Activated B cell treated with CpG ODN at 0.5 μM for 24 hours (primary cell): ENCODE measurements at regions not wholly inside any gene's neighbourhood (a gene's known extent, or its start where the extent isn't known, plus 50 kb on each side); places are given as distances from the start of the nearest gene placed in this dataset.

ENCODE experiments used
- ATAC-seq: fragments of 200-7000 bp; cut with Tn5 transposase; one replicate; pipeline ENCODE4 v1.10.0; 2021; ENCODE audit warnings: low read depth, mild to moderate bottlenecking, moderate library complexity
- CTCF ChIA-PET: fragments of 350-600 bp; sonication (Branson Sonifier 250); formaldehyde crosslinking; loops from one replicate; lab custom pipeline; 2021; ENCODE audit warnings: antibody characterized with exemption; lab: Charles Lee
- POLR2A ChIA-PET: fragments of 350-600 bp; sonication (Branson Sonifier 250); formaldehyde crosslinking; loops from one replicate; lab custom pipeline; 2021; ENCODE audit warnings: antibody characterized with exemption; lab: Charles Lee
- DNase-seq: peaks from one replicate; pipeline ENCODE4 v3.0.0; 2022
- H3K27ac Mint-ChIP-seq: one replicate; pipeline ENCODE4 v1.8.0; 2020; ENCODE audit warnings: mixed read lengths
- H3K27me3 Mint-ChIP-seq: one replicate; pipeline ENCODE4 v1.8.0; 2021; ENCODE audit warnings: mixed read lengths
- H3K36me3 Mint-ChIP-seq: one replicate; pipeline ENCODE4 v1.8.0; 2021; ENCODE audit warnings: low read depth, mixed read lengths
- H3K4me1 Mint-ChIP-seq: one replicate; pipeline ENCODE4 v1.8.0; 2021; ENCODE audit warnings: mixed read lengths
- H3K4me3 Mint-ChIP-seq: one replicate; pipeline ENCODE4 v1.8.0; 2020; ENCODE audit warnings: mild to moderate bottlenecking, mixed read lengths
- H3K9me3 Mint-ChIP-seq: one replicate; pipeline ENCODE4 v1.8.0; 2020; ENCODE audit warnings: mixed read lengths
- CTCF ChIP-seq: fragments of 200-600 bp; IDR thresholded peaks from one replicate; pipeline ENCODE4 v1.8.0; 2022; ENCODE audit warnings: antibody characterized with exemption, mild to moderate bottlenecking
- intact Hi-C: fragments of 100-400 bp; cut with micrococcal nuclease; formaldehyde crosslinking; loops from one replicate; pipeline ENCODE4 v1.15.1; 2024

GRCh38 chr11:90732486-90732885 lies 509.6 kb upstream of the CHORDC1 start:
- ATAC-seq, result no peak
- intact Hi-C loops, result no loop called here
- no peak for TF ChIP-seq CTCF

GRCh38 chr11:90723475-90723874 lies 500.6 kb upstream of the CHORDC1 start:
- TF ChIP-seq CTCF, result no peak
- no peak for ATAC-seq
- Mint-ChIP-seq H3K4me3 (no peak overlapping the region), H3K9me3 (peaks cover 4% of the 10 kb centered on the region), H3K4me1 (no peaks in the 10 kb centered on the region), H3K36me3 (no peaks in the 10 kb centered on the region), H3K27me3 (no peaks in the 10 kb centered on the region), H3K27ac (no peak overlapping the region)
- no peak for DNase-seq
- intact Hi-C loops, result no loop called here
- ChIA-PET CTCF (no interaction called here), POLR2A (no interaction called here)

More at GRCh38 chr11:90732486-90732885, 509.6 kb upstream of the CHORDC1 start:
- H3K27me3 Mint-ChIP-seq, result no peaks in the 10 kb centered on the region
- POLR2A ChIA-PET, result no interaction called here
- DNase-seq, result no peak
- H3K36me3 Mint-ChIP-seq, result no peaks in the 10 kb centered on the region
- CTCF ChIA-PET, result no interaction called here
- H3K27ac Mint-ChIP-seq, result no peak overlapping the region
- no peak overlapping the region for H3K4me3 Mint-ChIP-seq
- H3K4me1 Mint-ChIP-seq, result no peaks in the 10 kb centered on the region
- H3K9me3 Mint-ChIP-seq, result peaks cover 10% of the 10 kb centered on the region

GRCh38 chr11:90722552-90723190 lies 499.8 kb upstream of the CHORDC1 start:
- DNase-seq (no peak), ATAC-seq (no peak)
- H3K27me3 Mint-ChIP-seq, result no peaks in the 10 kb centered on the region
- ChIA-PET CTCF (no interaction called here), POLR2A (no interaction called here)
- H3K9me3 Mint-ChIP-seq, result peaks cover 4% of the 10 kb centered on the region
- TF ChIP-seq CTCF, result no peak
- H3K4me1 Mint-ChIP-seq, result no peaks in the 10 kb centered on the region
- H3K4me3 Mint-ChIP-seq, result no peak overlapping the region
- H3K36me3 Mint-ChIP-seq, result no peaks in the 10 kb centered on the region
- no peak overlapping the region for H3K27ac Mint-ChIP-seq
- intact Hi-C loops, result no loop called here

GRCh38 chr11:90717522-90717921 lies 494.7 kb upstream of the CHORDC1 start:
- TF ChIP-seq CTCF, result no peak
- intact Hi-C loops, result no loop called here
- H3K4me3 Mint-ChIP-seq, result no peak overlapping the region
- no peaks in the 10 kb centered on the region for H3K36me3 Mint-ChIP-seq
- ATAC-seq, result no peak
- no peaks in the 10 kb centered on the region for H3K4me1 Mint-ChIP-seq
- DNase-seq, result no peak
- no peaks in the 10 kb centered on the region for H3K27me3 Mint-ChIP-seq
- H3K27ac Mint-ChIP-seq, result no peak overlapping the region
- CTCF ChIA-PET, result no interaction called here
- POLR2A ChIA-PET, result no interaction called here
- H3K9me3 Mint-ChIP-seq, result peaks cover 18% of the 10 kb centered on the region

- H3K27ac Mint-ChIP-seq, result no peak overlapping the region
- no peak overlapping the region for H3K4me3 Mint-ChIP-seq
- no peaks in the 10 kb centered on the region for H3K36me3 Mint-ChIP-seq
- DNase-seq (no peak), ATAC-seq (no peak)
- no peak for TF ChIP-seq CTCF
- intact Hi-C loops, result no loop called here
- CTCF ChIA-PET, result no interaction called here
- POLR2A ChIA-PET, result no interaction called here
- peaks cover 4% of the 10 kb centered on the region for H3K9me3 Mint-ChIP-seq
- no peaks in the 10 kb centered on the region for H3K4me1 Mint-ChIP-seq
- no peaks in the 10 kb centered on the region for H3K27me3 Mint-ChIP-seq
Observed at GRCh38 chr11:90705661-90706060, 482.8 kb upstream of the CHORDC1 start.
